IPS-18c (cell line): ENCODE measurements at regions not wholly inside any gene's neighbourhood (a gene's known extent, or its start where the extent isn't known, plus 50 kb on each side); places are given as distances from the start of the nearest gene placed in this dataset.

Experiments
- H3K4me3 ChIP-seq: 2 replicates; pipeline ENCODE4 v1.7.0; 2013; ENCODE audit warnings: low read depth, mild to moderate bottlenecking, low read length, moderate library complexity; ENCODE audit not compliant: insufficient read depth
- H3K9me3 ChIP-seq: one replicate; pipeline ENCODE4 v1.6.1; 2013; ENCODE audit warnings: mild to moderate bottlenecking, low read length, moderate library complexity; ENCODE audit not compliant: control insufficient read depth, insufficient read depth

DNA sequence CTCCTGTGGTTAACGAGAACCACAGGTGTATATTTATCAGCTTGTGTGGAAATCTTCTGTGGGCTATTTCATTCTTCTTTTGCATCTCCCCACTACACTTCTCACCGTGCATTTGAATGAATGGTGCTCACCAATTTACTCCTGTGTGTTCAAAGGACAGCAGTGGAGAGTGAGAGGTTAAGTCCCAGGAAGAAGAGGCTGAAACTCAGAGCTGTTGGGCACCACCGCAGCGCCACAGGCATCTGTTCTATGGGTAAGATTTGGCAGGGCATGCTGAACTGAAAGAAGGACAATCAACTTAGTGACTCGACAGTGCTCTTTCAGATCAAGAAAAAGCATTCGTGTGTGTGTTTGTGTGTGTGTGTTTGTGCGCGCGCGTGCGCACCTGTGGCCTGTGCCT lies 297.9 kb upstream of the SIX2 start:
- Histone ChIP-seq H3K9me3 (no peaks in the 10 kb centered on the region), H3K4me3 (no peak overlapping the region)

DNA sequence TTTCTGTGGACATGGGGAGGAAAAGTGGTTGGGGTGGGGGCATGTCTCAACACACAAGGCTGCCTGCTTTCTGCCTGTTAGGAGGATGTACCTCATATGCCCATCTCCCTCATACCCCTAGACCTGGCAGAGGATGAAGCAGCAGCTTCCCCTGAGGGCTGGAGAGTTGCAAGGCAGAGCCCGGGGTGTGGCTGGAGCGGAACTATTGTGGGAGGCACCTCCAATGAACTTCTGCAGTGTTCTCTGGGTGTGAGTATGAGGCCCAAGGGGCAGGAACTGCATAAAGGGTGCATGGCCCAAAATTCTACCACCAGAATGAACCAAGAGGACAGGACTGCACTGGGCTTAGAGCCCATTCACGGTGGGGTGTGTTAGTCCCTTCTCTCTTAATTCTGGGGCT lies 296.3 kb upstream of the SIX2 start:
- no peak overlapping the region for H3K4me3 ChIP-seq

DNA sequence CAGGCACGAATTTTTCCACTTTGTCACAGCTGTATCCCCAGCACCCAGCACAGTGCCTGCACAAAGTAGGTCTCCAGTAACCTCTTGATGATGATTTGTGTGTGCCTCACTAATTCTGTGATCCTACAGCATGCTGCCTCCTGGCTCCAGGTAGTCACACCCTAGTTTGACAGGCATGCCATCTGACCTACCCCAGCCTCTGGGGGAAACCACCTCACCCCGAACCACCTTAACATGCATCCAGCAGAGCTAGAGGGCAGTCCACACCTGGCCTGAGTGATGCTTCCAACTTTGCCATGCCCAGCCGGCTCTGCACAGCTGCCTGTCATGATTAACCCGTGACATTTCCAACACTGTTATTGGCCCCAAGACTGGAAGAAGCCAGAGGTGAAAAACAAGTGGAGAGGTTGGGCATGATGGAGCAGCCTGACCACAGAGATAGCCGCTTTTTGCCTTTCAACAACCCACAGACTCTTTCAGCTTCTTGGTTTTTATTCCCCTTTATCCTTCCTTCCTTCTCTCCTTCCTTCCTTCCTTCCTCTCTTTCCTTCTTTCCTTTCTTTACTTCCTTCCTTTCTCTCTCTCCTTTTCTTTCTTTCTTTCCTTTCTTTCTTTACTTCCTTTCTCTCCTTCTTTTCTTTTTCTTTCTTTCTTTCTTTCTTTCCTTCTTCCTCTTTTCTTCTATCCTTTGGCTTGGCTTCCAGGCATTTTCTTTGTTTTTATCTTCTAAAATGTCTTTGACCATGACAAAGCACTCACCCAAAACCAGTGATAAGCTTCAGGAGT lies 294.4 kb upstream of the SIX2 start:
- Histone ChIP-seq H3K4me3 (no peak overlapping the region), H3K9me3 (peaks cover 2% of the 10 kb centered on the region)

More for the DNA sequence above, 296.3 kb upstream of the SIX2 start:
- H3K9me3 ChIP-seq: no peaks in the 10 kb centered on the region

DNA sequence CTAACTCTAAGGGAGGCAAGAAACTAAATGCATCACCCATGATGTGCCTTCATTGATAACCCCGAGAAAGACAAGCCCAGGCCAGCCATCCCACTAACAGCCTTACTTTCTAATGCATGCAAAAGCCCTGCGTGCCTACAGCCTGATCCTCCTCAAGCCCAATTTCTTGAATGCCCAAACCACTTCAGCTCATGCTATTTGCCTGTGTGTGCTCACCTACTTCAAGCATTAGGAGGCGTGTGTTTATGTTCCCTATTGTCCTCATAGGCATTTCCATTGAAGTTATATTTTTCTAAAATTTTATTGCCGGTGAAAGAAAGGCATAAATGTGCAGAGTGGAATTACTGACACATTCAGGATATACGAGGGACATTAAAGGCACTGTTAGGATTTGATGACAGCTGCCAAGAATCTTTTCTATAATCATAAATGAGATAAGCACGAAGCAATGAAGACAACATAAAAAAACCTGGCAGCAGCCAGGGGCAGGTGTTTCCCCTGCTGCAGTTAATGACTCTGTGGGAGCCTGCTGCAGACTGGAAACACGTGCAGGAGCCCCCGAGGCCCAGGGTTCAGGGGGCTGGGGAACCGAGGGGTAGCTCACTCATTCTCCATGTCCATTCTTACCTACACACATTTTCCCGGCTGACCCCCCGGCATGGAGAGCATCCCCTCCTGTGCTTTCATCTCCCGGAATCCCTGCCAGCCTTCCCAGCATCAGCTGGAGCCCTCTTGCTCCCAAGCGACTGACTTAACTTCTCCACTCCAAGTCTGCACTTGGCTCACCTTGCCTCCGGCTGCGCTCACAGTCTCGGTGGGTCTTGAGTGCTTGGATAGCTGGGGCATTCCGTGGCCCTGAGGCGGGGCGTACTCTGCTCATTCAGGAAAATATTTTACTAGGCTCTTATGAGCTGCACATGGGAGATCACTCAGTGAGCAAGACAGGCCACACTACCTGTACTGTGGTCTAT lies 292.3 kb upstream of the SIX2 start:
- Histone ChIP-seq H3K9me3 (peaks cover 2% of the 10 kb centered on the region), H3K4me3 (no peak overlapping the region)

DNA sequence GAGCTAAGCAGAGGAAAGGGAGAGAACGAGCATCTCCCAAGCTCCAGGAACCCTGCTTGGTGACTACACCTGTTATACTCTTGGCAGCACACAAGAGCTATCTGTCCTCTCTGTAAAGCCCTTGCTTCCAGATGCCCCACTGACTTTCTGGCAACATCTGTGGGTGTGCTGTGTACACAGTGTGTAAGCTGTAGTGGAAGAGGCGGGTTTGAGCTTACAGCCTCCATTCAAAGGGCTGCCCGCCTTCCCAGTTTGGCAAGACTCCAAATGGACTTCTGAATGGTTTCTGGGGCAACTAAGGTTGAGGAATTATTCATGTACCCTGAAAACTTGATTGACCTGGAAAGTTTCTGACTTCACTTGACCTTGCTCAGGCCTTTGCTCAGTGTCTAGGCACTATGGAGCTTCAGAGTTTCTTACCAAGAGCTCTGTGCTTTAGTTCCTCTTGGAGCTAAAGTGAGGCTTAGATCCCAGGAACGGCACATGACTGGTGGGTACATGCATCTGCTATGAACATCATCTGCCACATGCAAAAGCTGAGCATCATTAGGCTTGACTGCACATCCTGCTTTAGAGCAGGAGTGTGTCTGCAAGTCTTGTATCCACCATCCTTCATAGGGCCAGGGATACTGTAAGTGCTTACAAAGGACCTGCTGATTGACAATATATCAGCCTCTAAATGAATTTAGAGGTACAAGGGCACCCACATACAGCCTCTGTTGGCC lies 290.9 kb upstream of the SIX2 start:
- H3K4me3 ChIP-seq: no peak overlapping the region
- peaks cover 2% of the 10 kb centered on the region for H3K9me3 ChIP-seq

DNA sequence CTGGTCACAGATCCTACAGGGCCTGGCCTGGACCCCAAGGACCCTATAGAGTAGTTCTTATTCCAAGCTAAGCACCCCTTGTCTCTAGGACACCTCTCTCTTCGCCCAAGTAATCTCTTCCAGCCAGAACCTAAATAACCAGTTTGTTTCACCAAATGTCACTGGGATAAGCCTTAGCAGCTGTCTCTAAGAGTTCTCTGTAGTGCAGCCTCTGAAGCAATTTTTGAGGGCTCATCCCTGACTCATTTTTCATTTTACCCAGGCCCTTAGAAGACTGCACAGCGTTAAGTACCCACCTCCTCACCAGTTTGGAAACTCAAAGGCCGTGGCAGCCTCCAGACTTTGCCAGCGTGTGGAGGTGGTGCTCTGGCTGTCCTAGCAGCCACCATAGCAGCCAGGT lies 290.1 kb upstream of the SIX2 start:
- H3K9me3 ChIP-seq: peaks cover 2% of the 10 kb centered on the region
- H3K4me3 ChIP-seq: no peak overlapping the region

DNA sequence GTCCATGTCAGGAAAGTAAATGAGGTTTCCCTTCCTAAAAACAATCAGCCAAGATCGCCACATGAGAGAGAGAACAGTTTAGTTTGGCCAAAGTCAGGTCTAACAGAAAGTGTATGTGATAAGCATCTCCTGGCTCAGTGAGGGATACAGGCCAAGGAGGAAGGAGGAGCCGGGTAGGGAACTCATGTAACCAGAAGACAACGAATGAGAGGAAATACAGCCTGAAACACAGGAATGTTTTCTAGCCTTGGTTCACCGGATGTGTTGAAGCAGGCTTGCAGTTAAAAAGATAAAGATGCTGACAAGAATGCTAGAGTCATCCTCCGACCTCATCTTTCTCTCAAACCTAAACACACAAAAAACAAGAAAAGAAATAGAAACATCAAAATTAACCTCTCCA lies 283.9 kb upstream of the SIX2 start:
- Histone ChIP-seq H3K9me3 (no peaks in the 10 kb centered on the region), H3K4me3 (no peak overlapping the region)

DNA sequence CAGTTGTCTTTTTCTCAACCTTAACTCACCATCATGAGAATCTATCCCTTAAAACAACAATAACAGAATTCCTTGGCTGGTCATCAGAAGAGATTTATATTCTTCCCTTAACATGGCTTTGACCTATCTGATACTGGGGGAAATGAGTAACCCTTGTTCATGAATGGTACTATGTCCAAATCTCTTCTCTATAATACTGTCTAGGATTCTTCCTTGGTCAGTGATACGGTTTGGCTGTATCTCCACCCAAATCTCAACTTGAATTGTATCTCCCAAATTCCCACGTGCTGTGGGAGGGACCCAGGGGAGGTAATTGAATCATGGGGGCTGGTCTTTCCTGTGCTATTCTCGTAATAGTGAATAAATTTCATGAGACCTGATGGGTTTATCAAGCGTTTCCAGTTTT lies 282.0 kb upstream of the SIX2 start:
- H3K9me3 ChIP-seq: no peaks in the 10 kb centered on the region

DNA sequence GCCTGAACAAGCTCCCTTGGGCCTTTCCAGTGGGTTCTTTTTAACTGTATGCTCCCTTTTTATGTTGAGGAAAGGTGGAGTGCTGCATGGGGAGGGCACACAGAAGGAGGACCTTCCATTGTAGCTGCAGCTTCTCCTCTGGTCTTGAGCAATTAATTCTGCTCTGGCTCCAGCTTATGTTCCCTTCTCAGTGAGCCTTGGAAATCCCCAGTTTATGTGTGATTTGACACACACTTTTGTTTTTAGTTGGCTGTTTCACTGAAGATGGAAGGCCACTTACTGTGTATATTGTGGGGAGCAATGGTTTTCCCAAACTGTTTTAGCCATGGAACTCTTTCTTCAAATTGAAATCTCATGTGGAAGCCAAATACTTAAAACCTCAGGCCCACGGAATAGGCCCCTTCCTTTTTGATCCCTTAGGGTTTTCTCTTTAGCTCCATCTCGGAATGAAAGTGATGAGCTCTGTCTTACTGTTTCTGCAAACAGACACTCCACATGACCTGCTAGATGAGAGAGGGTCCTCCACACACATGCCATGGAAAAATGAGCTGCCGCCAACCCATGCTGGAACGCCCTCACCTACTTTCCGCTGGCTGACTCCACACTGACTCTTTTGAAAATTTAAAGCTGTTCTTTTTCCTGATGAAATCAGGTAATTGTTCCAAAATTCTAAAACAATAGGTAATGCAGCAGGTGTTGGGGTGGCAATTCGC lies 280.9 kb upstream of the SIX2 start:
- no peak overlapping the region for H3K4me3 ChIP-seq
- H3K9me3 ChIP-seq: no peaks in the 10 kb centered on the region

More for the DNA sequence above, 282.0 kb upstream of the SIX2 start:
- no peak overlapping the region for H3K4me3 ChIP-seq

DNA sequence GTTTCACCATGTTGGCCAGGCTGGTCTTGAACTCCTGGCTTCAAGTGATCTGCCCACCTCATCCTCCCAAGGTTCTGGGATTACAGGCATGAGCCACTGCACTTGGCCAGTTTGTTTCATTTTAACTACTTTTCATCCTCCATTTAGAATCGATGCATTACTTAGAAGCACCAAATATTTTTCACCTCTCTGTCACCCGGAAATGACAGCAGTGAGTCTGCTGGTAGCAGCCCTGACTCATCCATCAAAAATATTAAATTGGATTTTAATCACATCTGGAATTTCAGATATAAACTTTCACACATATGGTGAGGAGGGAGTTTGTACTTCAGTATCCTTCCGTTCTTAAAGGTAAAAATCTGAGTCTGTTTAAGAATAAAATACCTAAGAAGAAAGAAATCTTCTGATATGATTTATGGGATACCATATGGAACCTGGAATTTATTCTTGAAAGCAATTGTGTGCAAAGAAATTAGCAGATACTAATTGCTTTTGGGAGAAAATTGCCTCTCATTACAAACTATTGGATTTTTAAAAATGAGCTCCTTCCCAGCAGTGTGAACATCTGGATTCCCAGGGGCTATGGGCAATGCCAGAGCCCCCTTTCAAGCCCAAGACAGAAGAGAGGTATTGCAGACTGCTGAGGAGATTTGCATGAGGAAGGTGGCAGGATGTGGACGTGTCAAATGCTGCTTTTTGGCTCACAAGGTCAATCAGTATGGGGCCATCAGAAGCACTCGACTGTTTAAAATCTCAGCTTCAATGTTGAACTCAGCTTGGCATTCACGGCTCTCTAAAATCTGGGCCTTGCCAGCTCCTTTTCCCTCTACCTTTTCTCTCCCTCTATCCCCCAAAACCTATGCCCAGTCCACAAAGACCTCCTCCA lies 279.5 kb upstream of the SIX2 start:
- Histone ChIP-seq H3K9me3 (no peaks in the 10 kb centered on the region), H3K4me3 (no peak overlapping the region)

DNA sequence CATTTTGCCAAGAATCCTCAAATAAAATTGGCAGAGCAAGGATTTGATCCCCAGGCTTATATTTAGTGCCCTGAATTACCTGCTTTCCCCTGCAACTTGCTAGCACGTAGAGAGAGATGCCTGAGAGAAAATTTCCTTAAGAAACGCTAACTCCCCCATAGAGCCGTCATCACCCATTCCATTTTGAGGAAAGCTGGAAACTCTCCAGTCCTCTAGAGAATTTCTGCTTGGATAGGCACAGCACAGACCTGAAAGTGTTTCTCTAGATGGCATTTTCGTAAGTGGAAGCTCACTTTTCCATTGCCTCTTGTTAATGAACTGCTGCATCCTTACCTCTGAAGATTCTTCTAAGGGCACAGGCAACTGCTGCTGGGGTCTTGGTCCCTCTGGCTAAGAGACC lies 277.8 kb upstream of the SIX2 start:
- Histone ChIP-seq H3K9me3 (no peaks in the 10 kb centered on the region), H3K4me3 (no peak overlapping the region)

DNA sequence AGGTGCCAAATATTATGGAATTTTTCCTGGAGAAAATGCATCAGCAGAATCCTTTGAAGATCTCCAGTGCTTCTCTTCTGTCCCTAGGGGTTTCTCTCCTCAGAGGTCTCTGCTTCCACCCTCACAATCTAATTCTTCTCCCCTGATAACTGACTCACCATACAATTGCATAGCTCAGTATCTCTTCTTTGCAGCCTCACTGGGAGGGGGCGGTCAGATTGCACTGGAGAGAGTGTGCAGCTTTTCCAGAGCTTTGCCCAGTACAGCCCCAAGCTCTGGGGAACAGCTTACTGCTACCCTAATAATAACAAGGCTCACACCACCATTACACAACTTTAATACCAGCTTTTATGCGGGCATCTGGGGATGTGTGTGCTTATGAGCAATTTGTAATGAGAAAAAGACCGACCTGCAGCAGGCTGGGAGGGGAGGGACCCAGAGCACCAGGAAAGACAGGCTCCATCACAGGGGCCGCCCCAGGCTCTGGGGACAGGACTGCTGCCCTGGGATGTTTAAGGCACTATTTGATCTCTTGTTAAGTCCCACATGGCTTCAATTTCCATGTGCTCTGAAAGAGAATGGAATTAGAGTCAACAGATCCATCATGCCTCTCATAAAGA lies 276.6 kb upstream of the SIX2 start:
- H3K4me3 ChIP-seq: no peak overlapping the region
- no peaks in the 10 kb centered on the region for H3K9me3 ChIP-seq

DNA sequence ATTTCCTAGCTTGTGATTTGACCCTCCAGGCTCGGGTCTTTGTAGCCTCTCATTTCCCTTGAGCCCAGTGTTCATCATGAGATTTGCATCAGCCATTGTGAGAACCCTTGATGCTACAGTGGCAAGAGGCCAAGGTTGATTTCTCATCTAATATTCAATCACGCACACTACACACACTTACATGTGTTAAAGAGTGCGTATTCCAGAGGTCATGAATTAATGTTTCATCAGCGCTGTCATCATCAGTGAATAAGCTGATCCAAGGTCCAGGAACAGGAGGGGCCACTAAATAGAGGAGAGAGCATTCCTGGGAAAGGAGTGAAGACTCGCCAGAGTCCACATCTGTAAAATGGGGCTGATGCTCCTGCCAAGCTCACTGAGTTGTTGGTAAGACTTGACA lies 276.1 kb upstream of the SIX2 start:
- Histone ChIP-seq H3K4me3 (no peak overlapping the region), H3K9me3 (no peaks in the 10 kb centered on the region)

DNA sequence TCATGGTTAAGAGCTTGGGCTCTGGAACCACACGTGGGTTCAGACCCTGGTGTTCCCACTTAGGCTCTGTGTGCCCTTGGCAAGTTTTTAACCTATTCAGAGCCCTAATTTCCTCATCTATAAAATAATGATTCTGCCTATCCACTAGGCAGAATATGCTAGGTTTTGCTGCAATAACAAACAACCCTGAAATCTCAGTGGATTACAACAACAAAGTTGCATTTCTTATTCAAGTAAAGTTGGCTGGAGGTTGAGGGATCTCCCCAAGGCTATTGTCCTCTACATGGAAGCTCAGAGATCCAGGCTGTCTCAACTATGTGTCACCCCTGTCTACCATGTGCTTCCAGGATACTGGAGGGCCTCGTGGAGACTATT lies 275.4 kb upstream of the SIX2 start:
- Histone ChIP-seq H3K9me3 (no peaks in the 10 kb centered on the region), H3K4me3 (no peak overlapping the region)

DNA sequence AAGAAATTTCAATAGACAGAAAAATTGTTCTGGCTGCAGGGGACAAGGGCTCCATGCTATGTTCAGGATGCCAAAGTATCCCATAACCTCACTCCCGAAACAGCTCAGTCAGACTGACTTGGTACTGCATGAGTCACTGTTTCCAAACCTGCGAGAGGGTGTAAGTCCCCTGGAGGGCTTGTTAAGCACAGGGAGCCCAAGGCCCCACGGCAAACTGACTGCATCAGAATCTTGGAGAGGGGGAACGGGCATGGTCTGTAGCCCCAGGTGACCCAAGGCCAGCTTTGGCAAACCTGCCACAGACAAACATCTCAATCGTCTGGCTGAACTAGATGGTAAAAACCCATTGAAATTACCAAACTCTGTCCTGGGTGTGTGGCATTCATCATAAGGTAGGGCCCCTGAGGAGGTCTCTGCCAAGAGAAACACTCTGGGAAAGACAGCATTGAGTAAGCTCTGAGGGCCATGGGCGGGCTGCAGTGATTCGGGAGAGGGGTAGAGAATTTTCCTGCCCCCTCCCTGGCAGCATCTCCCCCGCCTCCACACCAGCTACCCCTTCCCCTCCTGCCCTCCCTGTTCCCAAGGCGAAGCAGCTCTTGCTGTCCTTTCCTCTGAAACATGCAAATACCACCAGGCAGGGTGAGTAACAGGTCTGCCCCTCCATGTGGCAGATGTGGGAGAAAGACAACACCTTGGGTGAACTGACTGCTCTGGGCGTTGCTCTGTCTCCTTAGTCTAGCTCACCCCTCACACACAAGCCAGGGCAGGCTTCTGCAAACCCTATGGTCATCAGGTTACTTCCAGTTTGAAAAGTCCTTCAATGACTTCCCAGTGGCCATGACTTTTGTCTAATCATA lies 274.7 kb upstream of the SIX2 start:
- no peak overlapping the region for H3K4me3 ChIP-seq
- no peaks in the 10 kb centered on the region for H3K9me3 ChIP-seq
